GM18951 (cell line): ENCODE measurements at regions not wholly inside any gene's neighbourhood (a gene's known extent, or its start where the extent isn't known, plus 50 kb on each side); places are given as distances from the start of the nearest gene placed in this dataset.

Experiments used
- POLR2A ChIP-seq: IDR thresholded peaks from 4 replicates; pipeline ENCODE4 v1.6.1; 2011; ENCODE audit warnings: mild to moderate bottlenecking; ENCODE audit not compliant: insufficient read length, insufficient read depth; ENCODE audit errors: extremely low read depth
- in situ Hi-C: fragments of 300-500 bp; cut with MboI; formaldehyde crosslinking; loops from one replicate; pipeline ENCODE4 v1.12.0; 2022; ENCODE audit warnings: low sequenced_read_pairs, mixed read lengths, inconsistent platforms; ENCODE audit not compliant: unreplicated experiment

GRCh38 chr4:147034372-147034771, 88.7 kb upstream of the TTC29 start:
- no peak for TF ChIP-seq POLR2A
- in situ Hi-C loops, result no loop called here

- in situ Hi-C loops, result no loop called here
- TF ChIP-seq POLR2A, result no peak
Measured at GRCh38 chr4:147037069-147037468, 91.4 kb upstream of the TTC29 start.

GRCh38 chr4:147039976-147040575, 94.4 kb upstream of the TTC29 start:
- in situ Hi-C loops, result no loop called here

GRCh38 chr4:147040874-147041273, 95.2 kb upstream of the TTC29 start:
- no peak for TF ChIP-seq POLR2A
- in situ Hi-C loops, result no loop called here

More at GRCh38 chr4:147039976-147040575, 94.4 kb upstream of the TTC29 start:
- TF ChIP-seq POLR2A, result no peak

GRCh38 chr4:147041376-147041775, 95.7 kb upstream of the TTC29 start:
- TF ChIP-seq POLR2A, result no peak
- in situ Hi-C loops, result no loop called here

GRCh38 chr4:147042046-147042445, 96.4 kb upstream of the TTC29 start:
- in situ Hi-C loops, result no loop called here
- TF ChIP-seq POLR2A, result no peak

- in situ Hi-C loops, result no loop called here
- TF ChIP-seq POLR2A, result no peak
Measured at GRCh38 chr4:147044241-147044640, 98.6 kb upstream of the TTC29 start.

- in situ Hi-C loops, result no loop called here
- no peak for TF ChIP-seq POLR2A
Measured at GRCh38 chr4:147049946-147050345, 104.3 kb upstream of the TTC29 start.

GRCh38 chr4:147050356-147050765, 104.7 kb upstream of the TTC29 start:
- in situ Hi-C loops, result no loop called here

GRCh38 chr4:147052361-147052760, 106.7 kb upstream of the TTC29 start:
- in situ Hi-C loops, result no loop called here
- no peak for TF ChIP-seq POLR2A

More at GRCh38 chr4:147050356-147050765, 104.7 kb upstream of the TTC29 start:
- TF ChIP-seq POLR2A, result no peak

- in situ Hi-C loops, result no loop called here
- no peak for TF ChIP-seq POLR2A
Measured at GRCh38 chr4:147054228-147054872, 108.7 kb upstream of the TTC29 start.

- in situ Hi-C loops, result no loop called here
- no peak for TF ChIP-seq POLR2A
Measured at GRCh38 chr4:147056940-147057610, 111.4 kb upstream of the TTC29 start.

GRCh38 chr4:147057611-147058190, 112.0 kb upstream of the TTC29 start:
- in situ Hi-C loops, result no loop called here
- TF ChIP-seq POLR2A, result no peak
